ENCODE measurements at regions not wholly inside any gene's neighbourhood (a gene's known extent, or its start where the extent isn't known, plus 50 kb on each side); places are given as distances from the start of the nearest gene placed in this dataset.

GRCh38 chr6:2502096-2502997, 248.4 kb downstream of the MYLK4 start:
- no peaks in the 10 kb centered on the region for H3K36me3 Mint-ChIP-seq
- H3K4me1 Mint-ChIP-seq (ENCODE audit: low read depth in 2 of 2): no peaks in the 10 kb centered on the region
- H3K27ac Mint-ChIP-seq: no peak overlapping the region
- DNase-seq (ENCODE audit: low spot score): no peak
- H3K27me3 Mint-ChIP-seq: peaks cover 18 to 42% of the 10 kb centered on the region in 2 donors
- ATAC-seq: no peak
- no peak overlapping the region for H3K4me3 Mint-ChIP-seq
- no peaks in the 10 kb centered on the region for H3K9me3 Mint-ChIP-seq

DNA sequence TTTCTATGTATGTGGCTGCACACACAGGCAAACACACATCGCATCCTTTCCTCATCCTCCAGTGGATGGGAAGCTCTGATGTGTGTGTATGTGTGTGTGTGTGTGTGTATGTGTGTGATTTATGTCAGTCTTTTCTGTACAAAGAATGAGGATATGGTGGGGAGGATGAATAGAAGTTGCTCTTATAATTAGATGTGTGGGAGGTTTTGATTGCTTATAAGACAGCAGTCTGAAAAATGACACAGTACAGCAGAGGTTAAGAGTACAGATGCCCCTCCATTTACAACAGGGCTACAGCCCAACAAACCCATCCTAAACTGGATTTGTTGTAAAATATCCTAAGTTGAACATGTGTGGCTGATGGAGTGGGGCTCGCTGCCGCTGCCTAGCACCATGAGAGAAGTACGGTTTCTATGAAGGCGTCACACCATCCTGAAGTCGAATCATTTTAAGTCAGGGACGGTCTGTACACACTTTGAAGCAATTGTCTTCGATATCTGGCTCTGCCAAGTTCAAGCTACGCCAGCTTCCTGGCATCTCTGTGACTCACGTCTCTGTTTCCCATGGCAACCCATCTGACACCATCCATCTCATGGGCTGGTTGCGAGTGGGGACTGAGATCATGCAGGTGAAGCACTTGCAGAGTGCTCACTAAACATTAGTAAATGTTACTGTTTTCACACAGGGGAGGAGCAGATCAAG, 252.6 kb downstream of the MYLK4 start:
- no peak for ATAC-seq
- H3K4me3 Mint-ChIP-seq: no peak overlapping the region
- DNase-seq (ENCODE audit: low spot score): no peak
- H3K27me3 Mint-ChIP-seq: peaks cover 8 to 10% of the 10 kb centered on the region in 2 donors
- H3K4me1 Mint-ChIP-seq (ENCODE audit: low read depth in 2 of 2): no peaks in the 10 kb centered on the region
- no peak overlapping the region for H3K27ac Mint-ChIP-seq
- no peaks in the 10 kb centered on the region for H3K9me3 Mint-ChIP-seq
- H3K36me3 Mint-ChIP-seq: no peaks in the 10 kb centered on the region

DNA sequence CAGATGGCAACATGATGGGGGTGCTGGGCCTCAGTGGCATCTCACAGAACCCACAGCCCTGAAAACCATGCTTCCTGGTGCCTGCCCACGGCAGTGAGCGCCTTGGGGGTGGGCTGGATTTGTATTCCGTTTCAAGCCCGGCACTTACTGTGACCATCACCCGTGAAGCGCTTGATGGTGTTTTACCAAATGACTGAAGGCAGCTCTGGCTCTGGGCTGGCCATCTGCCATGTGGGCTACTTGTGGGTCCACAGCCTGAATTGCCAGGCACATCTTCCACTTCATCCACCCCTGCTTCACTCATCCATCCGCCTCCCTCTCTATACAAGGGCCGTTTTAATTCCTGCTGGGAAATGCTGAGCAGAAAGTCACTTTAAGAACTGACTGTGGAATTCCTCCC, 250.9 kb upstream of the GMDS start:
- Mint-ChIP-seq H3K36me3 (no peaks in the 10 kb centered on the region), H3K4me3 (no peak overlapping the region), H3K27ac (no peak overlapping the region), H3K27me3 (peaks cover 11 to 12% of the 10 kb centered on the region in 2 donors), H3K9me3 (no peaks in the 10 kb centered on the region), H3K4me1 (ENCODE audit: low read depth in 2 of 2) (no peaks in the 10 kb centered on the region)
- DNase-seq (ENCODE audit: low spot score) (no peak), ATAC-seq (no peak)

- no peak for DNase-seq (ENCODE audit: low spot score)
- ATAC-seq: no peak
- H3K36me3 Mint-ChIP-seq: no peaks in the 10 kb centered on the region
- H3K4me3 Mint-ChIP-seq: no peak overlapping the region
- no peaks in the 10 kb centered on the region for H3K9me3 Mint-ChIP-seq
- H3K27ac Mint-ChIP-seq: no peak overlapping the region
- peaks cover 13 to 16% of the 10 kb centered on the region in 2 donors for H3K27me3 Mint-ChIP-seq
- H3K4me1 Mint-ChIP-seq (ENCODE audit: low read depth in 2 of 2): no peaks in the 10 kb centered on the region
These were observed 247.5 kb upstream of the GMDS start for GRCh38 chr6:2492686-2493523.

- no peak overlapping the region for H3K4me3 Mint-ChIP-seq
- H3K36me3 Mint-ChIP-seq: no peaks in the 10 kb centered on the region
- H3K27me3 Mint-ChIP-seq: peaks cover 8 to 10% of the 10 kb centered on the region in 2 donors
- H3K4me1 Mint-ChIP-seq (ENCODE audit: low read depth in 2 of 2): no peaks in the 10 kb centered on the region
- H3K9me3 Mint-ChIP-seq: no peaks in the 10 kb centered on the region
- no peak for ATAC-seq
- no peak overlapping the region for H3K27ac Mint-ChIP-seq
- no peak for DNase-seq (ENCODE audit: low spot score)
These were observed 245.7 kb upstream of the GMDS start for GRCh38 chr6:2491137-2491536.

DNA sequence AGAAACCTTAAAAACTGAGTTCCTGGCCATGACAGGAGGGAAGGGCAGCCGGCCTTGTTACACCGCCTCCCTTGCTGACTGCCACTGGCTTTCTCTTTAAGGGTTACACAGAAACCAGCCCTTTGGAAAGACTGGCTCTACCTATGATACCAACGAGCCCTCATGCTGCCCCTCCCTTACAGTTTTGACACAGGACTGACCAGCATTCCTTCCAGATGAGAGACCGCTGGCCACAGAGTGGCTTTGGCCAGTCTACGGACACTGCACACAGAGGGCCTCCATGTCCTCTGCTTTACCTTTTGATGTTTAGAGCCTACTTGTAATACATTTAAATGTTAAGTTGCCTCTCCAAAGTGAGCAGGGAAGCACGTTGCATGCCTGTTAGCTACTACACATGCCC, 243.2 kb upstream of the GMDS start:
- H3K4me3 Mint-ChIP-seq: no peak overlapping the region
- H3K36me3 Mint-ChIP-seq: no peaks in the 10 kb centered on the region
- no peaks in the 10 kb centered on the region for H3K9me3 Mint-ChIP-seq
- H3K27me3 Mint-ChIP-seq: peaks cover 8 to 13% of the 10 kb centered on the region in 2 donors
- H3K27ac Mint-ChIP-seq: no peak overlapping the region
- no peak for DNase-seq (ENCODE audit: low spot score)
- H3K4me1 Mint-ChIP-seq (ENCODE audit: low read depth in 2 of 2): no peaks in the 10 kb centered on the region
- ATAC-seq: no peak

- ATAC-seq (no peak), DNase-seq (ENCODE audit: low spot score) (no peak)
- no peaks in the 10 kb centered on the region for H3K4me1 Mint-ChIP-seq (ENCODE audit: low read depth in 2 of 2)
- H3K27ac Mint-ChIP-seq: no peak overlapping the region
- H3K27me3 Mint-ChIP-seq: peaks cover 0 to 6% of the 10 kb centered on the region in 2 donors
- H3K9me3 Mint-ChIP-seq: no peaks in the 10 kb centered on the region
- peaks cover 4% of the 10 kb centered on the region for H3K36me3 Mint-ChIP-seq
- no peak overlapping the region for H3K4me3 Mint-ChIP-seq
These were observed 239.7 kb upstream of the GMDS start for GRCh38 chr6:2485116-2485515.

GRCh38 chr6:2482773-2483172, 237.4 kb upstream of the GMDS start:
- DNase-seq (ENCODE audit: low spot score) (no peak), ATAC-seq (no peak)
- Mint-ChIP-seq H3K4me1 (ENCODE audit: low read depth in 2 of 2) (no peaks in the 10 kb centered on the region), H3K4me3 (no peak overlapping the region), H3K27ac (no peak overlapping the region), H3K27me3 (peaks cover 3 to 11% of the 10 kb centered on the region in 2 donors), H3K36me3 (peaks cover 4% of the 10 kb centered on the region), H3K9me3 (no peaks in the 10 kb centered on the region)

GRCh38 chr6:2481307-2481706, 235.9 kb upstream of the GMDS start:
- no peak overlapping the region for H3K27ac Mint-ChIP-seq
- no peak for ATAC-seq
- H3K27me3 Mint-ChIP-seq: peaks cover 3 to 14% of the 10 kb centered on the region in 2 donors
- H3K36me3 Mint-ChIP-seq: peaks cover 4% of the 10 kb centered on the region
- H3K4me3 Mint-ChIP-seq: no peak overlapping the region
- no peaks in the 10 kb centered on the region for H3K4me1 Mint-ChIP-seq (ENCODE audit: low read depth in 2 of 2)
- no peak for DNase-seq (ENCODE audit: low spot score)
- no peaks in the 10 kb centered on the region for H3K9me3 Mint-ChIP-seq

DNA sequence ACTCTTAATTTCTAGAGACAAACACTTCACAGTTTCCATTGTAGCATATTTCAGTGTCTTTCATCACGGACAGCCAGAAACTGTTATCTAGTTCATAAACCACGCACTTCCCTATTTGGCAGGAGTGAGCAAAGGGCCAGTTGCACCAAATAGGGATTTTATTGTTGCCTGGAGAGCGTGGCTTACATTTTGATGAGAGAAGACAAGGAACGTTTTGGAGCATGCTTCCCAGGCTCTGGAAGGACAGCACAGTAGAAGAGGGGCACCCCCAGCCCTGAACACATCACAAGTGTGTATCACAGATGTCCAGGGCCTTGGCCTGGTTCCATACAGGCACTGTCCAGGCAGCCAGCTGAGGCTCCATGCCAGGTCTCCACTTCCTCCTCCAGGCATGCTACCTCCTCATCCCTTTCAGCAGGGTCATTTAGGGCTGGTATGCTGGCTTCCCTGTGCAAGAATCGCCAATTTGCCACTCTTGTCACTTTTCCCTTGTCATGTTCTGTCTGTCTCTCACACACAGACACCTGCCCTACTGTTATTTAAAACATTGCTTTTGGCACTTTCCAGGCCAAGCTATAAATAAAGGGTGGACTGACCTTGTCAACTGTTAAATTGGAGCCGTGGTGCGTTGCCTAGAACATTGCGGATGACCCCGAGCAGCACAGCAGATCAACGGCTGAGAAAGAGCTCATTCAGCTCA, 235.0 kb upstream of the GMDS start:
- H3K4me1 Mint-ChIP-seq (ENCODE audit: low read depth in 2 of 2): no peaks in the 10 kb centered on the region

DNA sequence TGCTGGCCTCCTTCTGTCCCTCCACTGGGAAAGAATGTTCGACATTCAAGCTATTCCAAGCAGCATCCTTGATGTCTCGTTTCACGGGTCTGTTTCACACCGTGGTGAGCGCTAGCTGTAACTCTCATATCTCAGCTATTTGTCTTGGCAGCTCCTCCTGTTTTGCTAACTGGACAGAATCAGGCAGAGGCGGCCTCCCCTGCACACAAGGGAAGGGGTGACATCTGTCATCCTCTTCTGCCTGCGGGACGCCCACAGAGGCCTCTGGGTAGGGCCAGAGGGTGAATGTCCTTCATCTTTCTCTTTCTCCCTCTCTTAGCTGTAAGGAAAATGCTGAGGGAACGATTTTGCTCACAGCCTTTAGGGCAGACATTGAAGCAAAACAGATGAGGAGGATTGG, 232.8 kb upstream of the GMDS start:
- H3K27ac Mint-ChIP-seq: no peak overlapping the region
- no peak overlapping the region for H3K4me3 Mint-ChIP-seq
- DNase-seq (ENCODE audit: low spot score) (no peak), ATAC-seq (no peak)
- H3K4me1 Mint-ChIP-seq (ENCODE audit: low read depth in 2 of 2): no peaks in the 10 kb centered on the region
- H3K9me3 Mint-ChIP-seq: no peaks in the 10 kb centered on the region
- peaks cover 4% of the 10 kb centered on the region for H3K36me3 Mint-ChIP-seq
- H3K27me3 Mint-ChIP-seq: peaks cover 0 to 16% of the 10 kb centered on the region in 2 donors

More for the DNA sequence above, 235.0 kb upstream of the GMDS start:
- ATAC-seq (no peak), DNase-seq (ENCODE audit: low spot score) (no peak)
- no peak overlapping the region for H3K27ac Mint-ChIP-seq
- no peak overlapping the region for H3K4me3 Mint-ChIP-seq
- H3K9me3 Mint-ChIP-seq: no peaks in the 10 kb centered on the region
- peaks cover 4% of the 10 kb centered on the region for H3K36me3 Mint-ChIP-seq
- peaks cover 3 to 16% of the 10 kb centered on the region in 2 donors for H3K27me3 Mint-ChIP-seq

DNA sequence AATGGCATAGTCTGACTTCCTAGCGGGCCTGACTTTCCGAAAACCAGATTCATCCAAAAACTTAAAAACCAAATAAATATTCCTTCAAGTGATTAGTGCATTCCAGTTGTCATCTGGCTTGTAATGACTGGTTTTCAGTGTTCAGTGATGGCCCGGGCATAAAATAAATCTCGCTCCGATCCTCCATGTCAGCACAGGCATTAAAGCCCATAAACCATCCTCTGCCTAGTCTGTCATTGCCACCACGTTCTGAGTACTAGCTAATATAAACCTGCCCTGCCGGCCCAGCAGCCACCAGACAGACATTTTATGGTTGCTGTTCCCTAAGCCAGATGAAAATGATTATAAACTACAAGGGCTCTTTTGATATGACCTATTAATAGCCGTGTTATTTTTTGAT, 232.3 kb upstream of the GMDS start:
- Mint-ChIP-seq H3K9me3 (no peaks in the 10 kb centered on the region), H3K27ac (no peak overlapping the region), H3K4me3 (no peak overlapping the region), H3K4me1 (ENCODE audit: low read depth in 2 of 2) (no peaks in the 10 kb centered on the region), H3K36me3 (peaks cover 1% of the 10 kb centered on the region), H3K27me3 (peaks cover 0 to 16% of the 10 kb centered on the region in 2 donors)
- ATAC-seq (no peak), DNase-seq (ENCODE audit: low spot score) (no peak)

DNA sequence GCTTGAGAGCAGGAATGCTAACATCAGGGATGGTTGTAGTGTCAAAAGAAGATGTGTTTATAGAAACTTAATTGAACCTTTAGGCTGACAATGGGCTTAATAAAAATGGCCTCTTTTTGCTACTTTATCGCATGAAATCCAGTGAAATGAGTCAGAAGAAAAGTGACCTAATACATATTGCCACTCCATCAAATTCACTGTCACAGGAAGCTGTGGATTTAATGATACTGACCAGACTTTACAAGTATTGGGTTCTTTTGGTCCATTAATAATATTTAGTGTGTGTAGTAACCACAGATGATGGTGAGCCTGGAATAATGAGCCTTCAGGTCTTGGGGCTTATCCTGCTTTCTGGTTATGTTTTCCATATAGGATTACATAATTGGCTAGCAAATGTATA, 231.8 kb upstream of the GMDS start:
- ATAC-seq (no peak), DNase-seq (ENCODE audit: low spot score) (no peak)
- Mint-ChIP-seq H3K9me3 (no peaks in the 10 kb centered on the region), H3K27ac (no peak overlapping the region), H3K36me3 (no peaks in the 10 kb centered on the region), H3K4me1 (ENCODE audit: low read depth in 2 of 2) (no peaks in the 10 kb centered on the region), H3K27me3 (peaks cover 0 to 16% of the 10 kb centered on the region in 2 donors), H3K4me3 (no peak overlapping the region)

Data from natural killer cell treated with Interleukin-12 subunit alpha and Interleukin-12 subunit beta and Interleukin-15 and Interleukin-18, amount 100 ng/mL, for 72 hours (primary cell).